Hepatocyte (in vitro differentiated cells): ENCODE measurements at regions not wholly inside any gene's neighbourhood (a gene's known extent, or its start where the extent isn't known, plus 50 kb on each side); places are given as distances from the start of the nearest gene placed in this dataset.

Source experiments
- DNase-seq: peaks from one replicate; pipeline ENCODE4 v3.0.0-alpha.2; 2016; ENCODE audit warnings: low spot score
- H2AFZ ChIP-seq: fragments of 200-600 bp; sonication (generic); 2 replicates; pipeline ENCODE4 v1.6.0; 2016; ENCODE audit warnings: antibody characterized with exemption, mild to moderate bottlenecking
- H3K27ac ChIP-seq: fragments of 200-600 bp; sonication (generic); 2 replicates; pipeline ENCODE4 v1.5.1; 2016; ENCODE audit warnings: mild to moderate bottlenecking
- H3K27me3 ChIP-seq: fragments of 200-600 bp; sonication (generic); 2 replicates; pipeline ENCODE4 v1.6.1; 2016
- H3K36me3 ChIP-seq: fragments of 200-600 bp; sonication (generic); replicated peaks from 2 replicates; pipeline ENCODE4 v1.5.1; 2016; ENCODE audit warnings: low read depth; ENCODE audit not compliant: insufficient read depth
- H3K4me1 ChIP-seq: fragments of 200-600 bp; sonication (generic); 2 replicates; pipeline ENCODE4 v1.5.1; 2016; ENCODE audit warnings: mild to moderate bottlenecking, moderate library complexity; ENCODE audit not compliant: insufficient read depth
- H3K4me2 ChIP-seq: fragments of 200-600 bp; sonication (generic); 2 replicates; pipeline ENCODE4 v1.6.0; 2016
- H3K4me3 ChIP-seq: fragments of 200-600 bp; sonication (generic); 2 replicates; pipeline ENCODE4 v1.5.1; 2016; ENCODE audit warnings: mild to moderate bottlenecking
- H3K79me2 ChIP-seq: fragments of 200-600 bp; sonication (generic); 2 replicates; pipeline ENCODE4 v1.6.0; 2017; ENCODE audit warnings: mild to moderate bottlenecking
- H3K9me2 ChIP-seq: fragments of 200-600 bp; sonication (generic); replicated peaks from 2 replicates; pipeline ENCODE4 v1.6.0; 2017; ENCODE audit warnings: mild to moderate bottlenecking; ENCODE audit not compliant: insufficient read depth
- H3K9me3 ChIP-seq: fragments of 200-600 bp; sonication (generic); 2 replicates; pipeline ENCODE4 v1.5.1; 2016; ENCODE audit warnings: low read depth, mild to moderate bottlenecking
- H4K20me1 ChIP-seq: fragments of 200-600 bp; sonication (generic); 2 replicates; pipeline ENCODE4 v1.6.0; 2016; ENCODE audit warnings: mild to moderate bottlenecking; ENCODE audit not compliant: insufficient read depth, poor library complexity, severe bottlenecking
- CTCF ChIP-seq: fragments of 200-600 bp; sonication (generic); IDR thresholded peaks from 2 replicates; pipeline ENCODE4 v1.5.1; 2016; ENCODE audit warnings: antibody characterized with exemption, mild to moderate bottlenecking; ENCODE audit not compliant: poor library complexity
- EZH2 ChIP-seq: fragments of 200-600 bp; sonication (generic); IDR thresholded peaks from 2 replicates; pipeline ENCODE4 v1.6.1; 2016; ENCODE audit warnings: antibody characterized with exemption, mild to moderate bottlenecking, borderline replicate concordance
- EZH2phosphoT487 ChIP-seq: fragments of 200-600 bp; sonication (generic); IDR thresholded peaks from one replicate; pipeline ENCODE4 v1.6.1; 2018; ENCODE audit warnings: antibody characterized with exemption, mild to moderate bottlenecking, low read depth, moderate library complexity; ENCODE audit not compliant: unreplicated experiment, severe bottlenecking
- WGBS: methylation state at CpG from one replicate; pipeline ENCODE4 v1.1.6; 2016; ENCODE audit warnings: low lambda C conversion rate; ENCODE audit errors: missing lambda C conversion rate; 5-methylcytosine and 5-hydroxymethylcytosine counted together

- TF ChIP-seq EZH2 (no peak), CTCF (no peak), EZH2phosphoT487 (no peak)
- H3K36me3 ChIP-seq: no peaks in the 10 kb centered on the region
- 87% methylated on average over 3 of the region's 3 CpGs for WGBS
- H3K79me2 ChIP-seq: no peaks in the 10 kb centered on the region
- no peaks in the 10 kb centered on the region for H4K20me1 ChIP-seq
- DNase-seq: no peak
- H3K27me3 ChIP-seq: no peaks in the 10 kb centered on the region
- no peaks in the 10 kb centered on the region for H3K4me1 ChIP-seq
- H3K9me3 ChIP-seq: no peaks in the 10 kb centered on the region
- no peak overlapping the region for H3K4me3 ChIP-seq
- H3K4me2 ChIP-seq: no peak overlapping the region
- no peaks in the 10 kb centered on the region for H3K9me2 ChIP-seq
- H3K27ac ChIP-seq: no peak overlapping the region
- H2AFZ ChIP-seq: no peak overlapping the region
Observed at GRCh38 chr4:79205121-79205520, 120.7 kb downstream of the NAA11 start.

GRCh38 chr4:79201971-79202370, 123.9 kb downstream of the NAA11 start:
- Histone ChIP-seq H3K9me3 (no peaks in the 10 kb centered on the region), H3K4me3 (no peak overlapping the region), H3K27ac (no peak overlapping the region), H4K20me1 (no peaks in the 10 kb centered on the region), H3K4me1 (no peaks in the 10 kb centered on the region), H3K27me3 (no peaks in the 10 kb centered on the region), H2AFZ (no peak overlapping the region), H3K4me2 (no peak overlapping the region), H3K36me3 (no peaks in the 10 kb centered on the region), H3K79me2 (no peaks in the 10 kb centered on the region), H3K9me2 (no peaks in the 10 kb centered on the region)
- WGBS: 58% methylated on average over 2 of the region's 2 CpGs
- no peak for DNase-seq
- TF ChIP-seq CTCF: no peak

GRCh38 chr4:79199743-79200142, 126.1 kb downstream of the NAA11 start:
- Histone ChIP-seq H3K9me2 (no peaks in the 10 kb centered on the region), H3K9me3 (no peaks in the 10 kb centered on the region), H4K20me1 (no peaks in the 10 kb centered on the region), H3K4me2 (no peak overlapping the region), H2AFZ (no peak overlapping the region), H3K27me3 (no peaks in the 10 kb centered on the region), H3K27ac (no peak overlapping the region), H3K4me1 (no peaks in the 10 kb centered on the region), H3K36me3 (no peaks in the 10 kb centered on the region), H3K4me3 (no peak overlapping the region), H3K79me2 (no peaks in the 10 kb centered on the region)
- TF ChIP-seq CTCF (no peak), EZH2 (no peak), EZH2phosphoT487 (no peak)
- no peak for DNase-seq
- WGBS: 86% methylated on average over 2 of the region's 2 CpGs

- no peak overlapping the region for H3K4me2 ChIP-seq
- no peaks in the 10 kb centered on the region for H3K9me2 ChIP-seq
- no peak overlapping the region for H3K4me3 ChIP-seq
- H3K9me3 ChIP-seq: no peaks in the 10 kb centered on the region
- no peak for TF ChIP-seq CTCF
- TF ChIP-seq EZH2phosphoT487: no peak
- no peak for TF ChIP-seq EZH2
- WGBS: 53% methylated on average over 5 of the region's 5 CpGs
- no peaks in the 10 kb centered on the region for H3K79me2 ChIP-seq
- H3K27me3 ChIP-seq: no peaks in the 10 kb centered on the region
- no peaks in the 10 kb centered on the region for H3K4me1 ChIP-seq
- no peak overlapping the region for H2AFZ ChIP-seq
- no peak for DNase-seq
- no peaks in the 10 kb centered on the region for H3K36me3 ChIP-seq
- no peaks in the 10 kb centered on the region for H4K20me1 ChIP-seq
- no peak overlapping the region for H3K27ac ChIP-seq
Observed at GRCh38 chr4:79198951-79199587, 126.8 kb downstream of the NAA11 start.
